SKM-1 treated with dmso at 0.1 percent for 144 hours (cell line): ENCODE measurements at regions not wholly inside any gene's neighbourhood (a gene's known extent, or its start where the extent isn't known, plus 50 kb on each side); places are given as distances from the start of the nearest gene placed in this dataset.

ENCODE experiments used
- DNase-seq: peaks from one replicate; lab custom pipeline; 2025; ENCODE audit not compliant: unreplicated experiment; lab: John Stamatoyannopoulos, UW

- no peak for DNase-seq
Measured at GRCh38 chr3:152185891-152186630, 82.7 kb upstream of the MBNL1 start.

GRCh38 chr3:152190636-152191183, 78.0 kb upstream of the MBNL1 start:
- DNase-seq: no peak

GRCh38 chr3:152192050-152192449, 76.7 kb upstream of the MBNL1 start:
- DNase-seq: no peak

- no peak for DNase-seq
Measured at GRCh38 chr3:152192936-152193672, 75.6 kb upstream of the MBNL1 start.

GRCh38 chr3:152193673-152194267, 75.0 kb upstream of the MBNL1 start:
- DNase-seq: no peak

- DNase-seq: no peak
Measured at GRCh38 chr3:152195206-152195605, 73.5 kb upstream of the MBNL1 start.

- DNase-seq: peak; percentile 77
Measured at GRCh38 chr3:152196782-152197181, 71.9 kb upstream of the MBNL1 start.

GRCh38 chr3:152197451-152197850, 71.3 kb upstream of the MBNL1 start:
- DNase-seq: peak; percentile 13

- DNase-seq: no peak
Measured at GRCh38 chr3:152197937-152198336, 70.8 kb upstream of the MBNL1 start.

GRCh38 chr3:152198665-152199064, 70.1 kb upstream of the MBNL1 start:
- DNase-seq: no peak

GRCh38 chr3:152199102-152199840, 69.5 kb upstream of the MBNL1 start:
- DNase-seq: no peak

GRCh38 chr3:152200476-152201420, 68.0 kb upstream of the MBNL1 start:
- DNase-seq: no peak

- DNase-seq: peak; percentile 19
Measured at GRCh38 chr3:152202976-152203626, 65.6 kb upstream of the MBNL1 start.

GRCh38 chr3:152203652-152204051, 65.1 kb upstream of the MBNL1 start:
- no peak for DNase-seq

GRCh38 chr3:152204218-152204617, 64.5 kb upstream of the MBNL1 start:
- no peak for DNase-seq

GRCh38 chr3:152205097-152205593, 63.6 kb upstream of the MBNL1 start:
- peak; percentile 94 for DNase-seq

GRCh38 chr3:152206243-152206760, 62.4 kb upstream of the MBNL1 start:
- no peak for DNase-seq

GRCh38 chr3:152208439-152208838, 60.3 kb upstream of the MBNL1 start:
- peak; percentile 10 for DNase-seq

GRCh38 chr3:152209060-152209459, 59.7 kb upstream of the MBNL1 start:
- no peak for DNase-seq
